H1 (cell line): ENCODE measurements at regions not wholly inside any gene's neighbourhood (a gene's known extent, or its start where the extent isn't known, plus 50 kb on each side); places are given as distances from the start of the nearest gene placed in this dataset.

ENCODE experiments used
- CTCF ChIA-PET: fragments of 300-600 bp; sonication (Branson Sonifier 250); formaldehyde crosslinking; loops from one replicate; lab custom pipeline; 2021; ENCODE audit not compliant: partially characterized antibody; lab: Charles Lee
- POLR2A ChIA-PET: fragments of 300-600 bp; sonication (Branson Sonifier 250); formaldehyde crosslinking; loops from one replicate; lab custom pipeline; 2021; ENCODE audit warnings: inconsistent platforms; ENCODE audit not compliant: partially characterized antibody; lab: Charles Lee
- DNase-seq, 2 experiments: peaks; one replicate each; pipeline versions ENCODE4 v3.0.0 to v3.0.0-alpha.2; 2010 to 2022; ENCODE audit warnings: low spot score in 2 of 2, low read depth in 1 of 2, mixed read lengths in 1 of 2
- FAIRE-seq: peaks from 2 replicates; lab custom pipeline; 2011; peaks lifted over from hg19 to GRCh38; lab: Jason Lieb, UNC
- H2AFZ ChIP-seq: 2 replicates; pipeline ENCODE4 v1.8.1; 2012; ENCODE audit warnings: low read length, inconsistent platforms
- H2AK5ac ChIP-seq: 2 replicates; pipeline ENCODE4 v1.6.1; 2013; ENCODE audit warnings: low read depth, low read length
- H2BK120ac ChIP-seq: replicated peaks from 2 replicates; pipeline ENCODE3; 2013; ENCODE audit warnings: low read depth, low read length, inconsistent platforms
- H2BK12ac ChIP-seq: 2 replicates; pipeline ENCODE4 v1.6.1; 2013; ENCODE audit warnings: low read depth, low read length
- H2BK15ac ChIP-seq: 2 replicates; pipeline ENCODE4 v1.6.1; 2013; ENCODE audit warnings: low read length
- H2BK20ac ChIP-seq: 2 replicates; pipeline ENCODE4 v1.6.1; 2013; ENCODE audit warnings: low read length
- H2BK5ac ChIP-seq: 2 replicates; pipeline ENCODE4 v1.6.1; 2013; ENCODE audit warnings: low read depth, low read length
- H3K14ac ChIP-seq: 2 replicates; pipeline ENCODE4 v1.6.1; 2013; ENCODE audit warnings: inconsistent platforms; ENCODE audit not compliant: insufficient read length
- H3K18ac ChIP-seq: 2 replicates; pipeline ENCODE4 v1.6.1; 2013; ENCODE audit warnings: low read length; ENCODE audit errors: extremely low read depth
- H3K23ac ChIP-seq: 2 replicates; pipeline ENCODE4 v1.6.1; 2013; ENCODE audit warnings: inconsistent platforms; ENCODE audit not compliant: insufficient read length
- H3K23me2 ChIP-seq: 2 replicates; pipeline ENCODE4 v1.6.1; 2013; ENCODE audit warnings: low read depth, low read length
- H3K27ac ChIP-seq: 2 replicates; pipeline ENCODE4 v1.6.1; 2011; ENCODE audit warnings: low read depth, low read length, inconsistent platforms
- H3K27me3 ChIP-seq, 4 experiments: replicated peaks in 1 of 4; 1 replicate in 1 of 4; 2 replicates in 3 of 4; pipeline versions ENCODE4 v1.6.1 to v1.8.1; 2011 to 2013; ENCODE audit warnings: low read length in 3 of 4, mild to moderate bottlenecking in 3 of 4, inconsistent platforms in 2 of 4, mixed read lengths in 2 of 4, moderate library complexity in 1 of 4; ENCODE audit not compliant: control insufficient read depth in 3 of 4, insufficient read depth in 3 of 4; ENCODE audit errors: extremely low read depth in 1 of 4
- H3K36me3 ChIP-seq, 4 experiments: 2 replicates each; pipeline versions ENCODE4 v1.6.1 to v1.8.1; 2011 to 2013; ENCODE audit warnings: mild to moderate bottlenecking in 4 of 4, low read length in 3 of 4, moderate library complexity in 2 of 4, control low read depth in 1 of 4, inconsistent platforms in 1 of 4; ENCODE audit not compliant: insufficient read depth in 4 of 4, control insufficient read depth in 2 of 4
- H3K4ac ChIP-seq: replicated peaks from 2 replicates; pipeline ENCODE3; 2013; ENCODE audit warnings: low read length, low read depth, mixed read lengths, inconsistent platforms; ENCODE audit not compliant: insufficient read length
- H3K4me1 ChIP-seq, 4 experiments: replicated peaks in 1 of 4; 1 replicate in 1 of 4; 2 replicates in 3 of 4; pipeline versions ENCODE4 v1.6.1 to v1.8.1; 2011 to 2013; ENCODE audit warnings: low read length in 3 of 4, inconsistent platforms in 2 of 4, mixed read lengths in 1 of 4; ENCODE audit not compliant: insufficient read depth in 4 of 4, control insufficient read depth in 3 of 4
- H3K4me2 ChIP-seq, 2 experiments: 2 replicates each; pipeline versions ENCODE4 v1.6.1 to v1.8.1; 2011 to 2013; ENCODE audit warnings: low read depth in 2 of 2, low read length in 2 of 2, control low read depth in 1 of 2, inconsistent platforms in 1 of 2, mild to moderate bottlenecking in 1 of 2; ENCODE audit not compliant: insufficient read depth in 1 of 2
- H3K4me3 ChIP-seq, 4 experiments: fragments of 200-600, 300-600 bp in 1 of 4; sonication (generic), shearing (Covaris generic), sonication (Bioruptor Twin) in 1 of 4; 2 replicates each; pipeline versions ENCODE4 v1.5.1 to v1.8.1; 2011 to 2016; ENCODE audit warnings: low read length in 4 of 4, low read depth in 3 of 4, control low read depth in 2 of 4, inconsistent platforms in 2 of 4, mild to moderate bottlenecking in 2 of 4, mixed read lengths in 1 of 4, moderate library complexity in 1 of 4; ENCODE audit not compliant: insufficient read depth in 2 of 4; ENCODE audit errors: extremely low read depth in 1 of 4
- H3K56ac ChIP-seq: replicated peaks from 2 replicates; pipeline ENCODE3; 2013; ENCODE audit warnings: low read depth, mild to moderate bottlenecking, mixed read lengths, low read length, inconsistent platforms; ENCODE audit not compliant: insufficient read length
- H3K79me1 ChIP-seq: 2 replicates; pipeline ENCODE4 v1.6.1; 2013; ENCODE audit warnings: low read depth, low read length, control low read depth
- H3K79me2 ChIP-seq, 2 experiments: 2 replicates each; pipeline versions ENCODE4 v1.6.1 to v1.8.1; 2012 to 2013; ENCODE audit warnings: low read length in 2 of 2, mild to moderate bottlenecking in 2 of 2, inconsistent platforms in 1 of 2; ENCODE audit not compliant: insufficient read depth in 2 of 2, control insufficient read depth in 1 of 2
- H3K9ac ChIP-seq, 4 experiments: replicated peaks in 1 of 4; 1 replicate in 1 of 4; 2 replicates in 3 of 4; pipeline versions ENCODE4 v1.6.1 to v1.8.1; 2011 to 2013; ENCODE audit warnings: low read depth in 3 of 4, low read length in 3 of 4, control low read depth in 2 of 4, mild to moderate bottlenecking in 2 of 4, moderate library complexity in 2 of 4, inconsistent platforms in 1 of 4; ENCODE audit errors: extremely low read depth in 1 of 4
- H3K9me3 ChIP-seq, 2 experiments: 2 replicates each; pipeline versions ENCODE4 v1.6.1 to v1.8.1; 2012 to 2013; ENCODE audit warnings: mild to moderate bottlenecking in 2 of 2, moderate library complexity in 2 of 2, control low read depth in 1 of 2, inconsistent platforms in 1 of 2, low read depth in 1 of 2, low read length in 1 of 2, mixed read lengths in 1 of 2; ENCODE audit not compliant: insufficient read depth in 2 of 2
- H4K20me1 ChIP-seq, 2 experiments: replicated peaks in 1 of 2; 2 replicates each; pipeline versions ENCODE3 to v1.8.1; 2011 to 2013; ENCODE audit warnings: inconsistent platforms in 2 of 2, low read length in 2 of 2, mild to moderate bottlenecking in 1 of 2; ENCODE audit not compliant: insufficient read depth in 2 of 2, control insufficient read depth in 1 of 2
- H4K5ac ChIP-seq: 2 replicates; pipeline ENCODE4 v1.6.1; 2013; ENCODE audit warnings: low read length, low read depth, mixed read lengths, inconsistent platforms; ENCODE audit not compliant: insufficient read length
- H4K8ac ChIP-seq: 2 replicates; pipeline ENCODE4 v1.8.0; 2013; ENCODE audit warnings: mild to moderate bottlenecking, moderate library complexity, low read length, inconsistent platforms; ENCODE audit not compliant: insufficient read depth; ENCODE audit errors: extremely low read depth
- H4K91ac ChIP-seq: replicated peaks from 2 replicates; pipeline ENCODE3; 2013; ENCODE audit warnings: low read length, mixed read lengths, inconsistent platforms; ENCODE audit not compliant: insufficient read length
- ATF2 ChIP-seq: IDR thresholded peaks from 2 replicates; pipeline ENCODE4 v1.6.1; 2012; ENCODE audit warnings: low read length, inconsistent platforms
- CEBPB ChIP-seq: IDR thresholded peaks from 2 replicates; pipeline ENCODE4 v1.6.1; 2012; ENCODE audit warnings: low read depth, low read length
- E2F6 ChIP-seq: IDR thresholded peaks from 2 replicates; pipeline ENCODE4 v1.6.1; 2012; ENCODE audit warnings: inconsistent platforms
- EGR1 ChIP-seq: IDR thresholded peaks from 2 replicates; pipeline ENCODE4 v1.6.1; 2011; ENCODE audit warnings: low read depth, low read length, borderline replicate concordance
- JUN ChIP-seq: IDR thresholded peaks from 2 replicates; pipeline ENCODE4 v1.6.1; 2011; ENCODE audit warnings: low read depth, mild to moderate bottlenecking, improper control_type of control experiment, low read length
- MAX ChIP-seq: IDR thresholded peaks from 2 replicates; pipeline ENCODE4 v1.6.1; 2012; ENCODE audit warnings: inconsistent platforms
- RAD21 ChIP-seq, 2 experiments: IDR thresholded peaks in 1 of 2; conservative IDR thresholded peaks in 1 of 2; 2 replicates each; pipeline ENCODE4 v1.6.1; 2011; ENCODE audit warnings: low read depth in 2 of 2, low read length in 2 of 2, improper control_type of control experiment in 1 of 2, inconsistent platforms in 1 of 2, mild to moderate bottlenecking in 1 of 2, moderate library complexity in 1 of 2
- RBBP5 ChIP-seq: IDR thresholded peaks from 2 replicates; pipeline ENCODE4 v1.7.1; 2012; ENCODE audit warnings: low read depth, mild to moderate bottlenecking, inconsistent platforms, low read length, moderate library complexity, borderline replicate concordance
- RNF2 ChIP-seq: fragments of 200-900, 300-1000 bp; sonication (generic); IDR thresholded peaks from 2 replicates; pipeline ENCODE4 v1.7.1; 2016; ENCODE audit warnings: borderline replicate concordance, low read depth, mild to moderate bottlenecking, antibody characterized with exemption, low read length; ENCODE audit not compliant: poor library complexity, severe bottlenecking; ENCODE audit errors: missing control alignments
- RXRA ChIP-seq: IDR thresholded peaks from 2 replicates; pipeline ENCODE4 v1.6.1; 2011; ENCODE audit warnings: low read depth, mild to moderate bottlenecking, low read length, moderate library complexity; ENCODE audit not compliant: insufficient read depth
- ZNF274 ChIP-seq: IDR thresholded peaks from 2 replicates; pipeline ENCODE4 v1.7.0; 2012; ENCODE audit warnings: low read length, borderline replicate concordance; ENCODE audit errors: extremely low read depth
- WGBS, 2 experiments: shearing (Covaris generic) in 1 of 2; methylation state at CpG; one replicate each; pipeline versions ENCODE4 v1.1.6 to v1.1.7; 2013 to 2015; ENCODE audit warnings: low lambda C conversion rate in 2 of 2, mixed read lengths in 2 of 2, inconsistent platforms in 1 of 2, low coverage in 1 of 2, missing lambda C conversion rate in 1 of 2; ENCODE audit not compliant: insufficient replicate concordance in 2 of 2, insufficient coverage in 1 of 2, insufficient read length in 1 of 2; ENCODE audit errors: extremely low coverage in 1 of 2, missing lambda C conversion rate in 1 of 2; 5-methylcytosine and 5-hydroxymethylcytosine counted together

GRCh38 chr16:63581570-63581969, 1540.3 kb downstream of the CDH11 start:
- H4K5ac ChIP-seq, result no peak overlapping the region
- no peak overlapping the region for H3K14ac ChIP-seq
- H4K8ac ChIP-seq, result no peak overlapping the region
- no peak overlapping the region for H3K27ac ChIP-seq
- H3K23ac ChIP-seq, result no peak overlapping the region
- FAIRE-seq (no peak), DNase-seq (no peak)
- H2BK20ac ChIP-seq, result no peak overlapping the region
- no peaks in the 10 kb centered on the region for H4K20me1 ChIP-seq
- CTCF ChIA-PET, result interaction anchor here (0.6 kb wide), 1 partner anchor 75 kb away, joined by 3 read pairs; no protein-coding TSS in a partner anchor
- no peak overlapping the region for H3K4me3 ChIP-seq
- no peak overlapping the region for H3K4ac ChIP-seq
- H2BK12ac ChIP-seq, result no peak overlapping the region
- no peaks in the 10 kb centered on the region for H3K79me1 ChIP-seq
- 92% methylated on average over 5 of the region's 5 CpGs; no CpG with 5 or more reads in 1 of the 2 experiments for WGBS, 2 experiments
- POLR2A ChIA-PET, result no interaction called here
- no peak overlapping the region for H3K9ac ChIP-seq
- H3K4me2 ChIP-seq, result no peak overlapping the region
- H2AFZ ChIP-seq, result no peak overlapping the region
- H3K36me3 ChIP-seq, result no peaks in the 10 kb centered on the region
- H3K4me1 ChIP-seq, result peaks cover 0 to 16% (median 0%) of the 10 kb centered on the region in 4 experiments; a peak in 2 of 7 replicates
- no peak overlapping the region for H4K91ac ChIP-seq
- H3K56ac ChIP-seq, result no peak overlapping the region
- H2BK5ac ChIP-seq, result no peak overlapping the region
- H3K79me2 ChIP-seq, result no peaks in the 10 kb centered on the region
- no peaks in the 10 kb centered on the region for H3K23me2 ChIP-seq
- H3K18ac ChIP-seq, result no peak overlapping the region
- H3K27me3 ChIP-seq, result no peaks in the 10 kb centered on the region
- H2BK15ac ChIP-seq, result no peak overlapping the region
- H3K9me3 ChIP-seq, result no peaks in the 10 kb centered on the region
- H2AK5ac ChIP-seq, result no peak overlapping the region
- no peak overlapping the region for H2BK120ac ChIP-seq
- TF ChIP-seq MAX (no peak), RXRA (no peak), RNF2 (no peak), RAD21 (IDR thresholded peaks at IDR 0.05 in 1 of 2, conservative IDR thresholded peaks at IDR 0.05 in 1 of 2; ENCODE audit: low read depth in 2 of 2, low read length in 2 of 2) (no peak), E2F6 (no peak), ZNF274 (no peak), ATF2 (no peak), CEBPB (no peak), JUN (no peak), RBBP5 (no peak), EGR1 (no peak)
